ENCODE measurements at regions not wholly inside any gene's neighbourhood (a gene's known extent, or its start where the extent isn't known, plus 50 kb on each side); places are given as distances from the start of the nearest gene placed in this dataset.

DNA sequence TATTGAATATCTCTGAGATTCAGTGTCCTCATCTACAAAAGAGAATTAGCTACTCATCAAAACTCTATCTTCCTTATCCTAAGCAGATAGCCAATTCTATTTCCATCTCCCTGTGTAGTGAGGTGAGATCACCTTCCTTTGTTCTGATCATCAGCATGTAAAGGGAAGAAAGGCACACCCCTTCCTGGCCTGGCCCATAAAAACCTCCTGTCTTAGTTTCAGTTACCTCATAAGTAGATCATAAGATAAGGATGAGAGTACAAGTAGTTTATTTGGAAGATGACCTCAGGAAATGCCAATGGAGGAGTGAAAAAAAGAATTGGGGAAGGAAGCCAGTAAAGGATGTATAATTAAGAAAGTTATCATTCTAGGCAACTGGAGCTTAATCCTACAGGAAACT lies 114.5 kb upstream of the GADL1 start:
- peak; percentile 7 for DNase-seq

GRCh38 chr3:31009881-31010280 lies 115.4 kb upstream of the GADL1 start:
- peak; percentile 88 for DNase-seq

DNA sequence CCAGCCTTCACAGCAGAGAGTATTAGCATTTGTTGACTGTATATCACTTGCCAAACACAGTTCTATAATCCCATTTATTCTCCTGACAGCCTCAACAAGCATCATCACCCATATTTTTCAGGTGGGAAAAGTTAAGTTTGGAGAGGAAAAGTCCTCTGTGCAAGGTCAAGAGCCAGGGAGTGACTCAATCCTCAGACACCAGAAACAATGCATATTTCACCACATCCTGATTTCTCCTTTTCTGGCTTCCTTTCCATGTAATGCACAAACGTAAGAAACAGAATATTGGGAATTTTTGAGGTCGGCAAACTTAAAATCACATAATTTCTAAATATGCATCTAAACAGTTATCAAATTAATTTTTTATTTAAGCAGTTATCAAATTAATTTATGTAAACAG lies 116.0 kb upstream of the GADL1 start:
- DNase-seq, result no peak

DNA sequence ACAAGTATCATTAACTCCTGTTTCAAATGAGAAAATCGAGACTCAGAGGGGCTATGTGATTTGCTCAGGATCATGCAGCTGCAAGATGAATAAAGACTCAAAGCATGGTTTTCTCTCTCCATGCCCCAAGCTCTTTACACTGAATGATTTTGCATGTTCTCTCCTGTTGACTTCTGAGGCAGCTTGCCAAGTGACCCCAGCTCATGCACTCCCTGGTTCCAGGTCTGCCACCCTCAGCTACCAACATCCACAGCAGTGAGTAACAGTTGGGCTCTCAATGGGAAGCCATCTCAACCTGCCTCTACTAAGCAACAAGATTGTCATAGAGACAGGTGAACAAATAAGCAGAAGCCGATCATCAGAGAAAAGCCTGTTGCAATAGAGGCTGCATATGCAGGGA lies 116.9 kb upstream of the GADL1 start:
- peak; percentile 97 for DNase-seq

DNA sequence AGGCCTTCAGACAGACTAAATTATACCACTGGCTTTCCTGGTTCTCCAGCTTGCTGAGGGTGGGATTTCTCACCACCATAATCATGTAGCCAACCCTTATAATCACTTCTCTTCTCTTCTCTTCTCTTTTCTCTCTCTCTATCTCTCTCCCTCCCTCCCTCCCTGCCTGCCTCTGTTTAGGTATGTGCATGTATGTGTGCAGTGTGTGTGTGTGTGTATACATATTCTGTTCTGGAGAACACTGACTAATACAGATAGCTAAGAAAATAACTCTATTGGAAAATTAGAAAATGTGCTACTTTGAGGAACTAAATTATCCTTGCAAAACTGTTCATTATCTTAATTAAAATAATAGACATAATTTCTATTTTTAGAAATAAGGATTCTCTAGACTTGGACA lies 118.6 kb upstream of the GADL1 start:
- DNase-seq, result no peak

GRCh38 chr3:31013843-31014242 lies 119.4 kb upstream of the GADL1 start:
- no peak for DNase-seq

DNA sequence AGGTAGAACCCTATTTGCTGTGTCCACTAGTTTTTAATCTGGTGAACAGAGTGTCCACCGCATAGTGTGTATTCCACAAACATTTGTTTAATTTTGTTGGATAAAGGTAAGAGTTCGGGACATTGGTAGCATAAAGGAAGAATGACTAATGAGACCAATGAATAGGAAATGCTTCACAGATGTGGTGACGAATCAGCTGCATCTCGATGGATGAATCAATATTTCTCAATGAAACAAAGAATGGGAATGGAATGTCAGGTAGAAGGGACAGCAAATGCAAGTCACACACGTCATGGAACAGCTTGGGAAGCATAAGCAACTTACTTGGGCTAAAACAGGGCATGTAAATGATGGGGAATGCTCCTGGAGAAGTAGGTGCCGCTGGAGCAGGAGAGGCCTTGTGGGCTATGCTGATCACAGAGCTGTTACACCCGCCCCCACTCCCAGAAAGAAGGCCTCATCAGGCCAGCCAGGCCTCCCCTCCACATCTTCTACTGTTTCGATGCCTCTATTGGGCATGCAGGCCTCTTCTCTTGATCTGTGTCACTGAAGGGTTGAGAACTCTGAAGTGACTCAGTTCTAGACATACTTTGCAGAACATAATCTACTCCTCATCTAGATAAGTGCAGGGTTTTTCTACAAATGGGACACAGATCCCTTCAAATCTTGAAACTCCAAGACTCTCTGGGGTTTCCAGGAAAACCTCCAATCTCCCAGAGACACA lies 120.0 kb upstream of the GADL1 start:
- DNase-seq, result no peak

DNA sequence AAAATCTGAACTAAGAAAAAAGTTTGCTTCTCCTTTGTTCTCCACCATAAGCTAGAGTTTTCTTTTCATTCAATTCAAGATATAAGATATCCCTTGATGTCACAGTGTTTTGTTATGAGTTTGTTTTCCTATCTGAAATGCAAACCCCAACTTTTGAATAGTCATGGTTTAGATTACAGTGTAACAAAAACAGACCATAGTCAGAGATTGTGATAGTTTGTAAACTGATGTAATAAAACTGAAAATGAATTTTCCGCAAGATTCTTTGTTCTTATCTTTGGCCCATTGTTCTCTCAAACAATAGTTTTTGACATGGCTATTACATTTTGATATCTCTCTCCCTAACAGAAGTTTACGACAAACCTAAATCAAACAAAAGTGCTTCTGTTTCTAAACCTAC lies 121.7 kb upstream of the GADL1 start:
- no peak for DNase-seq

DNA sequence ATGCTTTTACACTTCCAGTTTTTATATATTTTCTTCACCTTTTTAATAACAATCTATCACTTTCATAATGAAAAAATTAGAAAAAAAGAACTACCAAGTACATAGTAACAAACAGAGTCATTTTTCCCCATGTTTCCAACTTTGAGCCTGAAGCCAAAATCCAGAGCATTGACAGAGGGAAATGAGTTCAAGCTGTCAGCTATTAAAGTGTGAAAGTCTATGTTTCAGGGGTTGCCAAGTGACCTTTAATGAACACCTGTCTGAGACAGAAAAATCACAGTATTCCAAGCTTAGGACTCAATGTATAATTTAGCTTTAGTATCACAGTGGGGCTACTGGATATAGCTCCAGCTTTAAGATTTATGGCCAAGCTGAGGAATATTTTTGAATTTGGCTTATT lies 128.3 kb upstream of the GADL1 start:
- peak; percentile 65 for DNase-seq

- no peak for DNase-seq
Observed at GRCh38 chr3:31025541-31025940, 131.1 kb upstream of the GADL1 start.

GRCh38 chr3:31027191-31027761 lies 132.8 kb upstream of the GADL1 start:
- DNase-seq, result no peak

GRCh38 chr3:31027914-31028313 lies 133.5 kb upstream of the GADL1 start:
- no peak for DNase-seq

- no peak for DNase-seq
Observed at GRCh38 chr3:31028766-31029165, 134.3 kb upstream of the GADL1 start.

DNA sequence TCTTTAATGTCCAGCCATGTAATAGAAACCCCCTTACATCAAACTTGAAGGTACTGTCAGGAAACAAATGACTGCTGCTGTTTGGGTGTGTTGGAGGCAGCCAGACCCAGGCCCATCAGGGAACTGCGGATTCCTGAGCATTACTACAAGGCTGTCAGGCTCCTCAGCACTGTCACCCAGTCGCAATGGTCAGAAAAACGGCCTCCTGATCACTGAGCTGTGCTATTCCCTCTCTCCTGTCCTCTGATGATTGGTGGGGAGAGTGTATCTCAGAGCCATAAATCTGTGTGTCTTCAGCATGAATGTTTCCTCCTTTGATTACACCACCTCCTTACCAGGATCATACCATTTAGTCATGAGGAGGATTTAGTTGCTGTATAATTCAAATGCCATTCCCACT lies 135.2 kb upstream of the GADL1 start:
- DNase-seq, result no peak

- no peak for DNase-seq
Observed at GRCh38 chr3:31035681-31036080, 141.2 kb upstream of the GADL1 start.

DNA sequence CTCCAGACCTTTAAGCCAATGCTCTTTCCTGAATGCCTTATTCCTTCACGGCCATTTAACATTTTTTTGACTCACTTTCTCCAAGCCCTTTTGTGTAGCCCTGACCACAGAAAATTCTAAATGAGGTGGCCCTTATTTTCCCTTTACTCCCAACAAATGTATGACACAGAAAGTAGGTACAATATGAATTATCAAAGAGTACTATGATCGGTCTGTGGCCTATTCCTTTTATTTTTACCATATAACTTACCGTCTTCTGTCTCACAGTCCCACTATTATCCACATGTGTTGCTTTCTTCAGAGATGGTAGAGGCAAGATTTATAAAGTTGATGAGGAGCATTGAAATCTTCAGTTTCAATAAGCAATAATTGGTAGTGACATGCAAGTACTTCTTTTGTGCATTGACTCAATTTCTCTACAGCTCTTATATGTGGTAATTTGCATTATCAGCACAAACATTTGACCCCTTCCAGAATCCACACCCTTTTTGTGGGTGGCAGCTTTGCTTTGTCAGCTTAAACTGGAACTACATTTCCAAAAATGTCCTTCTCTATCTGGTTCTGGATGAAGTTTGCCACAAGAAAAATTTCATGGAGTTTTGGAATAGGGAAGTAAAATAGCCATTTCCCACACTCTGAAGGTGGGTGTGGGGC lies 143.8 kb upstream of the GADL1 start:
- no peak for DNase-seq

DNA sequence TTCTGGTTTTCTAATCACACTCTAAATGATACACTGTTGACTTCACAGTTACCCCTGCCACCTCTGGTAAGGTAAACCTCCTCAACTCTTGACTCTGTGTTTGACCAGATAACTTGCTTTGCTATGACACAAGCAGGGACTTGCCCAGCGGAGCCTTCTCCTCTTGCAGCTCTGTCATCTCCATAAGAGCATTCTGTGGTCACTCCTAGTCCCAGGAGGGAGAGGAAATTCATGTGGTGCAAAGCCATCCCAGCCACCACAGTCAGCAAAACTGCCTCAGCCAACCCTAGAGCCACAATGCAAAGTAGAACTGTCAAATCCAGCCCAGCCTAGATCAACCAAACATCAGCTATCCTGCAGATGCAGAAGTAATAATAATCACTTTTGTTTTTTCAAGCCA lies 144.7 kb upstream of the GADL1 start:
- DNase-seq, result no peak

DNA sequence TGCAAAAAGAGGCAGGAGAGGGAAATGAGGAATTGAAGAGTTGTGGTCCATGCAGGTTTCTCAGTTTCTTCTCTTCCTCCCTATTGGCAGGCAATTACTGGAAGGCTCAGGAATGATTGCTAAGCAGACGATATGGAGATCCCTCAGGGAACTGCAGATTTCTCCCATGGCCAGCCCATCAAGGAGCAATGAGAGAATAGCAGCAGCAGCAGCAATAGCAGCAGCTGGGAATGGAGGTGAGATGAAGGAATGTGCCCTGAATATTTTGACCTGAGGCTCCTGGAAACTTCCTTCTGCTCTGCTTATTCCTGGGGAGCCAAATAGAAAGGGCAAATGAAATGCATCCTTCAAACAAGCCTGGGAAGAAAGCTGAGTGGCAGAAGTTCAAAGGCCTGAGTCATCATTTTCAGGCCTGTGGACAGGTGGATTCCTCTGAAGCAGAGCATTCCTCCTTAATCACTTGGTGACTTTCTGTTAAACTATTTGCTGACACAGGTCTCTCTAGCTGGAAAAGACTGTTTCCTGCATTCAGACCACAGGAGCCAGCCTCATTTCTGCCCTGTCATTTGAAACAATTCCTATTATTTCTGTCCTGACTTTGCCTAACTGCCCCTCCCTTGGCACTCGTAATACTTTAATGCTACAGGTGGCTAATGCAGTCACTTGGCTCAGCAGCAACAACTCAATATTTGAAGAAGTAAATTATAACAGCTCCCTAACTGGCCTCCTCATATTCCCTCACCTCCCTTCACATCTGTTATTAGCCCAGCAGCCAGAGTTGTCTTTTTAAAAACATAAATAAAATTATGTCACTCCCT lies 146.9 kb upstream of the GADL1 start:
- DNase-seq, result peak; percentile 18

DNA sequence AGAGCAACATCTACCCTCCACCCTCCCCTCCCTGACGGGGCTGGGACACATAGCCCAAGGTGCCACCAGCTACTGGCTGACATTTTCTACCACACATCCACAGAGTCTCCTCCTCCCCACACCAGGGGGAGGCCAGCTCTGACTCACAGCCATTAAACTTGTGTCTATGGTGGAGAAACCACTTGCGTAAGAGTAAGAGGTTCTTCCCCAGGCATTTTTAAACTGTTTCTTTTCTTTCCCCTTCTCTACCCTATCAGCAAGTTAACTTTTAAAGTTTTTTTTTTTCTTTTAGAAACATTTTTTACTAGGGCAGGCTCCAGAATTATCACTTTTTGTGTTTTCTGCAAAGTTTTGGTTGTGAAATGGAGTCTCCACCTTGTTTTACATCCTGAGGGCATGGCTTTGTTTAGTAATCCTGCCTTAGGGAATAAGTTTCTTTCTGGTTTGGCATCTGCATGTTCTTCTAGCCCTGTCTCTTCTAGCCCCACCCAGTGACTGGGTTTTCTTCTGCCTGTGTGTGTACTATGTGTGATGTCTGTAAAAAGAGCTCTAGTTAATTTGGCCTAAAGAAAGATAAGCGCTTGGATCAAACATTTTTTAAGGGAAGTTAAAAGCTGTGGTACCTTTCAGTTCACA lies 148.8 kb upstream of the GADL1 start:
- DNase-seq, result no peak

DNA sequence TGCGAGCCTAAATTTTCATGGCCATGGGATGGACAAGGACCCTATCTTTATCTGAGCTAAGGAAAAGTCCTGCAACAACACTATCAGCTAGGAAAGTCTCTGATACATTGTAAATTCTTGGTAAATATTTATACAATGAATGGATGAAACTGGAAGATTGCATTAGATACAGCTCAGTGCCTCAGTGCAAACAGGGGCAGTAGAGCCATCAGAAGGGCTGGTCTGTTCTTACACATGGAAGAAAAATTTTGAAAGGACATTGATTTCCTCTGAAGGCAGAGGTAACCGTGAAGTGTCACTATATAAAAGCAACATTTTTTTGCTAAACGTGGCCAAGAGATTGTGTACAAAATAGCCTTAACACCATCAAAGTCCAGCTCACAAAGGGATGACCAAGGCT lies 153.2 kb upstream of the GADL1 start:
- DNase-seq, result no peak

DNA sequence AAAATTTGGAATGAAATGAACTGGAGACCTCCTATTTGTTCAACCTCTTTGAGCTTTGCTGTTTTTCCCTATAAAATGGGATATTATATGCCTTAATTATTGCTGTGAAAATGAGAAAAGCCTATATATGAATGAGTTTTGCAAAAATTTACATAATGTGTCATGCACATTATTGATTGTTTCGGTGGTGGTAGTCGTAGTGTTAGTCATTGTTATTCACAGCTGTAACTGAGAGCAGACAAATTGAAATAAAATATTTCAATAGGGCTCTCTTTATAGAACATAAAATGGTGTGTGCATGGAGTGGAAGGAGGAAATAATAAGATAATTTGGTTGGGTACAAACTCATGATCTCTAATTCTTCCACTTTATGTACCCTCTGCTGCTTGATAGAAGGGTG lies 153.7 kb upstream of the GADL1 start:
- no peak for DNase-seq

DNA sequence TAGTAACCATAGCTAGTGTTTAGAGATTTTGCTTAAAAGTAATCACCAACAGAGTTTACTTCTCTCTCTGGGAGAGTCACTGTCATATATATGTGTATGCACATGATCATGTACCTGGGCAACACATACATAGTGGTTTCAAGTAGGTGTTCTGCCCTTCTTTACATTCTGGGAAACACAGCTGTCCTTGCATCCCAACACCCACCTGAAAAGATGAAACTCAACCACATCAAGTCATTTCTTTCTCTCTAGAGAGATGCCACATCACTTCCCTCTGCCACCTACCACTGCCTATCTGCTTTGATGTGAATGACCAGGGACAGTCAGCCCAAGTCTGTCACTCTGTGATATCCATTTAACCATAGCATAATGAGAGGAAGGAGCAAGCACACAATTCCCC lies 155.8 kb upstream of the GADL1 start:
- no peak for DNase-seq

DNA sequence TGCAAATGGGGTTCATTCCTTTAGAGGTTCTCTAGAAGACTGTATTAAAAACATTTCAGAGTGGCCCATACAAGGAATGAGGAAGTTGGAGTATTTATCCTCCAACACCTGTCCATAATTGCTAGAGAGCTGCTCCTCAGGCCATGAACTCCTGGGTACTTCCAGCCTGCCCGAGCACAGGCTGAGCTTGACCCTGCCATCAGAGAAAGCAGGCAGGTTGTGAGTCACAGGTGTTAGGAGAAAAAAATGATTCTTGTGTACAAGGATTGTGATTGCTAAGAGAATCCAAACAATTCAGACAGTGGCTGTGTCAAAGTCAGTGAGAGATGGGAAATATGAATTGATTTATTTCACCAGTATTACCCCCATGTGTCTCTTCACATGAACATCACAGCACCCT lies 156.8 kb upstream of the GADL1 start:
- peak; percentile 1 for DNase-seq

Measured in NCI-H69 (cell line).